ENCODE measurements at regions not wholly inside any gene's neighbourhood (a gene's known extent, or its start where the extent isn't known, plus 50 kb on each side); places are given as distances from the start of the nearest gene placed in this dataset.

- Histone ChIP-seq H3K4me3 (ENCODE audit: low read length in 2 of 2) (no peak overlapping the region), H3K27me3 (ENCODE audit: control insufficient read depth in 2 of 2, insufficient read depth in 2 of 2, low read length in 2 of 2) (no peaks in the 10 kb centered on the region), H3K9ac (ENCODE audit: low read depth in 1 of 2, low read length in 2 of 2) (no peak overlapping the region), H3K36me3 (ENCODE audit: control insufficient read depth in 2 of 2, insufficient read depth in 2 of 2, low read length in 2 of 2) (no peaks in the 10 kb centered on the region), H3K27ac (ENCODE audit: low read depth in 2 of 2, low read length in 2 of 2) (no peak overlapping the region), H3K4me1 (ENCODE audit: control insufficient read depth in 2 of 2, insufficient read depth in 2 of 2, low read length in 2 of 2) (no peaks in the 10 kb centered on the region), H3K9me3 (ENCODE audit: control insufficient read depth in 2 of 2, low read length in 2 of 2) (no peaks in the 10 kb centered on the region)
Measured at GRCh38 chr2:150160058-150160457, 327.4 kb downstream of the RND3 start.

GRCh38 chr2:150159300-150159699 lies 328.2 kb downstream of the RND3 start:
- H3K9me3 ChIP-seq (ENCODE audit: control insufficient read depth in 2 of 2, low read length in 2 of 2) = no peaks in the 10 kb centered on the region
- H3K27ac ChIP-seq (ENCODE audit: low read depth in 2 of 2, low read length in 2 of 2) = no peak overlapping the region
- no peaks in the 10 kb centered on the region for H3K36me3 ChIP-seq (ENCODE audit: control insufficient read depth in 2 of 2, insufficient read depth in 2 of 2, low read length in 2 of 2)
- no peaks in the 10 kb centered on the region for H3K27me3 ChIP-seq (ENCODE audit: control insufficient read depth in 2 of 2, insufficient read depth in 2 of 2, low read length in 2 of 2)
- no peaks in the 10 kb centered on the region for H3K4me1 ChIP-seq (ENCODE audit: control insufficient read depth in 2 of 2, insufficient read depth in 2 of 2, low read length in 2 of 2)
- H3K9ac ChIP-seq (ENCODE audit: low read depth in 1 of 2, low read length in 2 of 2) = no peak overlapping the region
- H3K4me3 ChIP-seq (ENCODE audit: low read length in 2 of 2) = no peak overlapping the region

- Histone ChIP-seq H3K4me1 (ENCODE audit: control insufficient read depth in 2 of 2, insufficient read depth in 2 of 2, low read length in 2 of 2) (no peaks in the 10 kb centered on the region), H3K9me3 (ENCODE audit: control insufficient read depth in 2 of 2, low read length in 2 of 2) (no peaks in the 10 kb centered on the region), H3K36me3 (ENCODE audit: control insufficient read depth in 2 of 2, insufficient read depth in 2 of 2, low read length in 2 of 2) (no peaks in the 10 kb centered on the region), H3K27me3 (ENCODE audit: control insufficient read depth in 2 of 2, insufficient read depth in 2 of 2, low read length in 2 of 2) (no peaks in the 10 kb centered on the region), H3K27ac (ENCODE audit: low read depth in 2 of 2, low read length in 2 of 2) (no peak overlapping the region), H3K4me3 (ENCODE audit: low read length in 2 of 2) (no peak overlapping the region), H3K9ac (ENCODE audit: low read depth in 1 of 2, low read length in 2 of 2) (no peak overlapping the region)
Measured at GRCh38 chr2:150156876-150157275, 330.6 kb downstream of the RND3 start.

GRCh38 chr2:150156415-150156814 lies 331.1 kb downstream of the RND3 start:
- Histone ChIP-seq H3K36me3 (ENCODE audit: control insufficient read depth in 2 of 2, insufficient read depth in 2 of 2, low read length in 2 of 2) (no peaks in the 10 kb centered on the region), H3K4me3 (ENCODE audit: low read length in 2 of 2) (no peak overlapping the region)

GRCh38 chr2:150154308-150154797 lies 333.1 kb downstream of the RND3 start:
- Histone ChIP-seq H3K27me3 (ENCODE audit: control insufficient read depth in 2 of 2, insufficient read depth in 2 of 2, low read length in 2 of 2) (no peaks in the 10 kb centered on the region), H3K9me3 (ENCODE audit: control insufficient read depth in 2 of 2, low read length in 2 of 2) (no peaks in the 10 kb centered on the region), H3K9ac (ENCODE audit: low read depth in 1 of 2, low read length in 2 of 2) (no peak overlapping the region), H3K4me3 (ENCODE audit: low read length in 2 of 2) (no peak overlapping the region), H3K36me3 (ENCODE audit: control insufficient read depth in 2 of 2, insufficient read depth in 2 of 2, low read length in 2 of 2) (no peaks in the 10 kb centered on the region), H3K27ac (ENCODE audit: low read depth in 2 of 2, low read length in 2 of 2) (no peak overlapping the region), H3K4me1 (ENCODE audit: control insufficient read depth in 2 of 2, insufficient read depth in 2 of 2, low read length in 2 of 2) (peaks cover 0 to 6% of the 10 kb centered on the region in 2 donors)

More at GRCh38 chr2:150156415-150156814, 331.1 kb downstream of the RND3 start:
- H3K9me3 ChIP-seq (ENCODE audit: control insufficient read depth in 2 of 2, low read length in 2 of 2) = no peaks in the 10 kb centered on the region
- H3K4me1 ChIP-seq (ENCODE audit: control insufficient read depth in 2 of 2, insufficient read depth in 2 of 2, low read length in 2 of 2) = no peaks in the 10 kb centered on the region
- no peaks in the 10 kb centered on the region for H3K27me3 ChIP-seq (ENCODE audit: control insufficient read depth in 2 of 2, insufficient read depth in 2 of 2, low read length in 2 of 2)
- H3K27ac ChIP-seq (ENCODE audit: low read depth in 2 of 2, low read length in 2 of 2) = no peak overlapping the region
- no peak overlapping the region for H3K9ac ChIP-seq (ENCODE audit: low read depth in 1 of 2, low read length in 2 of 2)

GRCh38 chr2:150153646-150154307 lies 333.7 kb downstream of the RND3 start:
- H3K27ac ChIP-seq (ENCODE audit: low read depth in 2 of 2, low read length in 2 of 2) = no peak overlapping the region
- no peak overlapping the region for H3K4me3 ChIP-seq (ENCODE audit: low read length in 2 of 2)
- no peak overlapping the region for H3K9ac ChIP-seq (ENCODE audit: low read depth in 1 of 2, low read length in 2 of 2)
- H3K27me3 ChIP-seq (ENCODE audit: control insufficient read depth in 2 of 2, insufficient read depth in 2 of 2, low read length in 2 of 2) = no peaks in the 10 kb centered on the region
- no peaks in the 10 kb centered on the region for H3K9me3 ChIP-seq (ENCODE audit: control insufficient read depth in 2 of 2, low read length in 2 of 2)
- H3K4me1 ChIP-seq (ENCODE audit: control insufficient read depth in 2 of 2, insufficient read depth in 2 of 2, low read length in 2 of 2) = peaks cover 0 to 6% of the 10 kb centered on the region in 2 donors
- H3K36me3 ChIP-seq (ENCODE audit: control insufficient read depth in 2 of 2, insufficient read depth in 2 of 2, low read length in 2 of 2) = no peaks in the 10 kb centered on the region

GRCh38 chr2:150152230-150152629 lies 335.2 kb downstream of the RND3 start:
- H3K4me3 ChIP-seq (ENCODE audit: low read length in 2 of 2) = no peak overlapping the region

GRCh38 chr2:150150144-150150543 lies 337.3 kb downstream of the RND3 start:
- no peak overlapping the region for H3K4me3 ChIP-seq (ENCODE audit: low read length in 2 of 2)
- no peak overlapping the region for H3K9ac ChIP-seq (ENCODE audit: low read depth in 1 of 2, low read length in 2 of 2)
- H3K27ac ChIP-seq (ENCODE audit: low read depth in 2 of 2, low read length in 2 of 2) = no peak overlapping the region
- H3K4me1 ChIP-seq (ENCODE audit: control insufficient read depth in 2 of 2, insufficient read depth in 2 of 2, low read length in 2 of 2) = peaks cover 0 to 6% of the 10 kb centered on the region in 2 donors
- no peaks in the 10 kb centered on the region for H3K27me3 ChIP-seq (ENCODE audit: control insufficient read depth in 2 of 2, insufficient read depth in 2 of 2, low read length in 2 of 2)
- no peaks in the 10 kb centered on the region for H3K36me3 ChIP-seq (ENCODE audit: control insufficient read depth in 2 of 2, insufficient read depth in 2 of 2, low read length in 2 of 2)
- H3K9me3 ChIP-seq (ENCODE audit: control insufficient read depth in 2 of 2, low read length in 2 of 2) = peaks cover 10 to 12% of the 10 kb centered on the region in 2 donors

More at GRCh38 chr2:150152230-150152629, 335.2 kb downstream of the RND3 start:
- no peak overlapping the region for H3K9ac ChIP-seq (ENCODE audit: low read depth in 1 of 2, low read length in 2 of 2)
- H3K36me3 ChIP-seq (ENCODE audit: control insufficient read depth in 2 of 2, insufficient read depth in 2 of 2, low read length in 2 of 2) = no peaks in the 10 kb centered on the region
- peaks cover 0 to 6% of the 10 kb centered on the region in 2 donors for H3K4me1 ChIP-seq (ENCODE audit: control insufficient read depth in 2 of 2, insufficient read depth in 2 of 2, low read length in 2 of 2)
- no peak overlapping the region for H3K27ac ChIP-seq (ENCODE audit: low read depth in 2 of 2, low read length in 2 of 2)
- no peaks in the 10 kb centered on the region for H3K27me3 ChIP-seq (ENCODE audit: control insufficient read depth in 2 of 2, insufficient read depth in 2 of 2, low read length in 2 of 2)
- H3K9me3 ChIP-seq (ENCODE audit: control insufficient read depth in 2 of 2, low read length in 2 of 2) = peaks cover 0 to 3% of the 10 kb centered on the region in 2 donors

GRCh38 chr2:150147889-150148683 lies 339.4 kb downstream of the RND3 start:
- Histone ChIP-seq H3K4me3 (ENCODE audit: low read length in 2 of 2) (no peak overlapping the region), H3K9me3 (ENCODE audit: control insufficient read depth in 2 of 2, low read length in 2 of 2) (peaks cover 10 to 12% of the 10 kb centered on the region in 2 donors), H3K27ac (ENCODE audit: low read depth in 2 of 2, low read length in 2 of 2) (no peak overlapping the region), H3K36me3 (ENCODE audit: control insufficient read depth in 2 of 2, insufficient read depth in 2 of 2, low read length in 2 of 2) (no peaks in the 10 kb centered on the region), H3K9ac (ENCODE audit: low read depth in 1 of 2, low read length in 2 of 2) (no peak overlapping the region), H3K27me3 (ENCODE audit: control insufficient read depth in 2 of 2, insufficient read depth in 2 of 2, low read length in 2 of 2) (no peaks in the 10 kb centered on the region), H3K4me1 (ENCODE audit: control insufficient read depth in 2 of 2, insufficient read depth in 2 of 2, low read length in 2 of 2) (peaks cover 0 to 6% of the 10 kb centered on the region in 2 donors)

GRCh38 chr2:150146879-150147278 lies 340.6 kb downstream of the RND3 start:
- Histone ChIP-seq H3K4me1 (ENCODE audit: control insufficient read depth in 2 of 2, insufficient read depth in 2 of 2, low read length in 2 of 2) (peaks cover 0 to 6% of the 10 kb centered on the region in 2 donors), H3K27me3 (ENCODE audit: control insufficient read depth in 2 of 2, insufficient read depth in 2 of 2, low read length in 2 of 2) (no peaks in the 10 kb centered on the region), H3K9me3 (ENCODE audit: control insufficient read depth in 2 of 2, low read length in 2 of 2) (peaks cover 10 to 12% of the 10 kb centered on the region in 2 donors), H3K4me3 (ENCODE audit: low read length in 2 of 2) (no peak overlapping the region), H3K36me3 (ENCODE audit: control insufficient read depth in 2 of 2, insufficient read depth in 2 of 2, low read length in 2 of 2) (no peaks in the 10 kb centered on the region), H3K27ac (ENCODE audit: low read depth in 2 of 2, low read length in 2 of 2) (no peak overlapping the region), H3K9ac (ENCODE audit: low read depth in 1 of 2, low read length in 2 of 2) (no peak overlapping the region)
